HG03469 (cell line): ENCODE measurements at regions not wholly inside any gene's neighbourhood (a gene's known extent, or its start where the extent isn't known, plus 50 kb on each side); places are given as distances from the start of the nearest gene placed in this dataset.

ENCODE experiments used
- ATAC-seq: cut with Tn5 transposase; IDR thresholded peaks from one replicate; pipeline ENCODE4 v1.9.1; 2021; ENCODE audit warnings: mild to moderate bottlenecking, moderate library complexity, moderate number of reproducible peaks; ENCODE audit not compliant: unreplicated experiment

- ATAC-seq, result no peak
Observed at GRCh38 chr22:49721211-49721763, 106.4 kb downstream of the BRD1 start.

DNA sequence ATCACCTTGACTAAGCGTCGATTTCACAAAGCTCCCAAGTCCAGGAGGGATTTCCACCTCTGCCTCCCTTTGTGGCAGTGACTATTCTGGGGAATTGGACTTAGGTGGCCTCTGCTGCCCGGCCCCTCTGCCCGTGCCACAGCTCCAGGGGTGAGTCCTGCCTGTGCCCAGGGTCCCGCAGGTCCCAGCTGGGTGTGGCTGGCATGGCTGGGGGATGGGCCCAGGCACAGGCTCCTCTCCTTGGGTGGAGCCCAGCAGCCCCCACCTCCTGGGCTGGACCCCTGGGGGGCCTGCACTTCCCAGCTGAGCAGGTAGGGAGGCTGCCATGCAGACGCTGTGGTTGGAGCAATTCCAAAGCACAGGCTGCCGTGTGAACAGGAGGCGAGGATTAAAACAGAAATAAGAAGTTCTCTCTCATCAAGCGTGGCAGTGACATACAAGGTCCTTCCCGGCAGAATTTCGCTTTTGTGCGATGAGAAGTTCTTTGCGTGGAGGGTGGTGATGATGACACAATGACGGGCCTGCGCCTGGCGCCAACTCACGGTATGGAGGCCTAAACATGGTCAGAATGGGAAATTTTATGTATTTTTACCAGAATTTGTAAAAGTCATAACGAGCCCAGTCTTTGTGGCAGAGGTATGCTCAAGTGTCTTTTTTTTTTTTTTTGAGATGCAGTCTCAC lies 107.3 kb downstream of the BRD1 start:
- no peak for ATAC-seq

DNA sequence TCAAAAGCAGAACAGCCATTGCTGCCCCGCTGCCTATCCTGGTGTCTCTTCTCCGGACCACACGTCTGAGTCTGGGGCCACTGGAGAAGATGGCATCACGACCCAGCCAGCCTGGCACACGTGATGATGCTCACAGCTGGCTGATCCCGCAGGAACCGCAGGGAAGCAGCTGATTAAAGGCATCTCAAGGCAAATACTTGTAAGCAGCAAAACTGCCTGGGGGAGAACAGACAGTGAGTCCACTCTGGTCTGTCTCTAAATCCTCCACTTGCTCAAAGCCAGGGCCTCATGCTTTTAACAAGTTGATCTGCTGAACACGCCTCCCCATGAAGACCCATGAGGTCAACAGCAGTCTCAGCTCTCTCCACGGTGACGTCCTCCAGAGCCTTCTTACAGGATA lies 108.6 kb downstream of the BRD1 start:
- ATAC-seq, result no peak

- no peak for ATAC-seq
Observed at GRCh38 chr22:49718396-49718795, 109.3 kb downstream of the BRD1 start.

- ATAC-seq, result no peak
Observed at GRCh38 chr22:49717322-49717919, 110.3 kb downstream of the BRD1 start.

DNA sequence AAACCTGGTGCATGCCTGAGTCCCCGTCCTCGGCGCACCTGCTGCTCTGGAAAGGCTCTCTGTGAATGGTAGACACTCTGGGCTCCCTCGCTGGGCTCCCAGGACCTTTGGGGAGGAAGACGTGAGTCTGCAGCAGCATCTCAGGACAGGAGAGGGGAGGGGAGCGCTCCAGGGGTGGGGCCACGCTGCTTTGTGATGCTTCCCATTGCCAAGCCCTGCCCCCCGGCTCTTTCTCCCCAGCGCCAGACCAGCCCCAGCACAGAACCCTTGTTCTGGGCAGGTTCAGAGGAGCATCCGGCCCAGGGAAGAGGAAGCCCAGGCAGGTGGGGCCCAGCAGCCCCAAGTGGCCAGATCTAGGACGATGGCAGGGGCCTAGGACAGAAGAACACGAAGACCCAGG lies 111.2 kb downstream of the BRD1 start:
- no peak for ATAC-seq

DNA sequence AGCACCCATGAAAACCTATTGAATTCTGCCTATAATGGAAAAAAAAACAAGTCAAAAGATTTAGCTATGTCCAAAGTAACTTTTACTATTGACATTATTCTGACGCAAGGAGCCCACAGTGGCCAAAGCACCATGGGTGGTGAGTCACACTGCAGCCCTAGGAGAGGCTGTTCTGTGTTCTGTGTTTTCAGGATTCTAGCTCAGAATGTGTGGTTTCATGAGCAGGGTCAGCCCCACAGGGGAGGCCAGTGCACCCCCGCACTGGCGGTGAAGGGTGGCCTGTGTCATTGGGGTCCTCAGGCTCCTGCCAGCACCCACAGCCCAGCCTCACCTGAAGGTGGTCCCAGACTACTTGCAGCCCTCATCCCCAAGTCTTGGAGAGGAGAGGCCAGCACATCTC lies 112.2 kb downstream of the BRD1 start:
- no peak for ATAC-seq

DNA sequence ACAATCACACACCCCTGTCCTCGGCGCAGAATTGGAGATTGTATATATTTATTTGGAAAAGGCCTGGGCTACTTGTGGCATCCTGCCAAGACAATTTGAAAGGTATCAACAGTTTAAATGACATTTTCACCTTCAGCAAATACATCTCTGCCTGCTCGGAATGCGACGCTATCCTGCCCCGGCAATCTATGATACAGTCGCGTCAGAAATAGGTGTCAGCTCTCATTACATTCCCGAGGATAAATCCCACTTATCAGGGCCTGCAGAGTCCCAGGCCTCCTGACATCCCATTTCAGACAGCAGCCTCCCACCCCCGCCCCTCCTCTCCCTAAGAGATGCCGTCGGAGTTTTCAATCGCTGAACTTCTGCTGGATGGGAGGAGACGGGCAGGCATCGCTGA lies 114.7 kb downstream of the BRD1 start:
- no peak for ATAC-seq

DNA sequence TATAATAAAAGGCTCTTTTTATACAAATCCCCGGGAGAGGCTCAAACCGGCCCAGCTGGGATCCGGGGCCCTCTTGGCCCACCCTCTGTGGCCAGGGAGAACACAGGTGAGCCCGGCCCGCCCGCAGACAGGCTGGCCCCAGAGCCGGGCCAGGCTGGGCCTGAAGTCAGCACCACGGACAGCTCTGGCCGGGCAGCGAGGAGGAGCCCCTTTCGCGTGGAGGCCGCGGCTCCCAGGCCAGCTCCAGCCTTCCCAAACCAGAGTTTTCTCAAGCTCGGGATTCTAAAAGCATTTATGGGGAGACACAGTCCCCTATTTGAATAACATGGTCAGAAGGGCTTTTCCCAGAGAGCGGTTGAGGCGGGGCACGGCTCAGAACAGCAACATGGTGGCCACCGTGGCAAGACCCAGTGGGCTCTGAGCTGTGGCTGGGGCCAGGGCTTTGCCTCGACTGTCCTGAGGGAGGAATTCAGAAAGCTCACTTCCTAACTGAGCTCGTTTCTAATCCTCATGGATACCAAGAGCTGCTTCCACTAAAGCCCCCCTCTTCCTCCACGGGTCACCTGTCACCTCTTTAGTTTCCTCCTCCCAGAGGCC lies 115.4 kb downstream of the BRD1 start:
- no peak for ATAC-seq

DNA sequence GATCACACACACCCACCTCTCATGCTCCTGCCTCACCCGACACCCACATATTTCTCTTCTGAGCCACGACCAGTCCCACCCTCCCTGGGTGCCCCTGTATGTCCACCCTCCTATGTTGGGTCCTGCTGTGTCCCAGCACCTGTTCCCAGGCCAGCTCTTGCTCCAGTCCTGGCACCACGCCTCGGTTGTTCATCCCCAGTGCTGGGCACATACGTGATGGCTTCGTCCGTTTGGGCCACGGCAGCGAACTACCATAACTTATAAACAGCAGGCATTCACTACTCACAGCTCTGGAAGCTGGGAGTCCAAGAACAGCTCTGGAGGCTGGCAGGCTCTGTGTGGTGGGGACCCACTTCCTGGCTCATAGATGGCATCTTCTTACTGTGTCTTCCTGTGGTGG lies 116.9 kb downstream of the BRD1 start:
- ATAC-seq, result no peak

GRCh38 chr22:49709464-49709863 lies 118.2 kb downstream of the BRD1 start:
- no peak for ATAC-seq

DNA sequence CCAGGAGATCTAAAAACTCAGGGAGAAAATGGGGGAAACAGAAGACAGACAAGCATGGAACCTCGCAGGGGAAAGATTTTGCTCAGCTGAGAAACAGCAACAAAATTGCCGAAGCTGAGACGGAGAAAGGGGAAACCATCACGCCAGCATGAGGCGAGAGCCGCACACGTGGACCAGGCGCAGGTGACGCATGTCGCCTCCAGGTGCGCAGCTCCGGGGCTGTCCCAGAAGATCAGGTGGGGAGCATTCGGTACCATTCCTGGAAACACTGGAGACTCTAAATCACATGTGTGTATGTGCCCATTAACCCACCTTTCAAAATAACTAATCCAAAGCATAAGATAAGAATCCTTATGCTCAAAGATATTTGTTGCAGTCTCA lies 121.7 kb downstream of the BRD1 start:
- no peak for ATAC-seq

- ATAC-seq, result no peak
Observed at GRCh38 chr22:49705216-49705971, 122.3 kb downstream of the BRD1 start.

- ATAC-seq, result no peak
Observed at GRCh38 chr22:49704345-49705215, 123.1 kb downstream of the BRD1 start.

DNA sequence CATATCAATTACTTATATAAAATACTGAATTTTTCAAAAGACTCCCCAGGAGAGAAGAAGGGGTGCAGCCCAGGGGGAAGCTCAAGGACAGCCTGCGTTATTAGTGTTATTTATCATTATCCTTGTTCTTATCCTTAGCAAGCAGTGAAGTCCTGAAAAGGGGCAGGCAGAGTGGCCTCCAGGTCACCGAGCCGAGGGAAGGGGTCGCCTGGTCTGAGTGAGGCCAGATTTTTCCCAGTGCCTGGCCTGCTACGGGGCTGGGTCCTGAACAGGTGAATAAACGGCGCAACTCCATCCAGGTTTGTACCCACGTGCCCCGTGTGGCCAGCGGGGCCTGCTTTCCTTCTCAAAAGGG lies 123.7 kb downstream of the BRD1 start:
- no peak for ATAC-seq

GRCh38 chr22:49703505-49703904 lies 124.2 kb downstream of the BRD1 start:
- ATAC-seq, result no peak

GRCh38 chr22:49702068-49702397 lies 125.6 kb downstream of the BRD1 start:
- no peak for ATAC-seq

DNA sequence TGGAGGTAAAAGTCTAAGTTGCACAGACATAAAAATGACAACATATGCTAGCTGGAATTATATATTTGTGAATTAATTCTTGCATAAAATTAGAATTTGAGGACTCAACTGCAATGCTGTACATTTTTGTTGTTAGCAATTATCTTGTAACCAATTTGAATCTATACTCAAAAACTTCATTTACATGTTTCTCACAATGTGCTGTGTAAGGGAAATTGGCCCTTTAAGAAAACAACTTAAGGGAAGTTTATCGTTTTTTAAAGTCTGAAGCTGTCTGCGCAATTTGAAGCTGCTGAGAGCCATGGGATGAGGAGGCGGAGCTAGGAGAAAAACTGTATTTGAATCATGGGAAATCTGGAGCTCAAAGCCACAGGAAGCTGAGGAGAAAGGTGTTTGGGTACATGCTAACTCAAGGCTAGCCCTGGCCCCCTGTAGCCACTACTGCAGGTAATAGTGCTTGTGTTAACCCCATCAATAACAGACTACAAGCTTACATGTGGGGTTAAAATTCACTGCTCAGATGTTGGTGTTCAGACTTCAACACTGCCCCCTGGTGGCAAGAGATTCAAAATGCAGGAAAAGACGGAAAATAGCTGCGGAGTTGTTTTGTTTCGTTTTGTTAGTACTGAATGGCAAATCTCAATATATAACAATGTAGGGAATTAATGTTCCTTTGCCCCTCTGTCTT lies 126.1 kb downstream of the BRD1 start:
- ATAC-seq, result no peak

DNA sequence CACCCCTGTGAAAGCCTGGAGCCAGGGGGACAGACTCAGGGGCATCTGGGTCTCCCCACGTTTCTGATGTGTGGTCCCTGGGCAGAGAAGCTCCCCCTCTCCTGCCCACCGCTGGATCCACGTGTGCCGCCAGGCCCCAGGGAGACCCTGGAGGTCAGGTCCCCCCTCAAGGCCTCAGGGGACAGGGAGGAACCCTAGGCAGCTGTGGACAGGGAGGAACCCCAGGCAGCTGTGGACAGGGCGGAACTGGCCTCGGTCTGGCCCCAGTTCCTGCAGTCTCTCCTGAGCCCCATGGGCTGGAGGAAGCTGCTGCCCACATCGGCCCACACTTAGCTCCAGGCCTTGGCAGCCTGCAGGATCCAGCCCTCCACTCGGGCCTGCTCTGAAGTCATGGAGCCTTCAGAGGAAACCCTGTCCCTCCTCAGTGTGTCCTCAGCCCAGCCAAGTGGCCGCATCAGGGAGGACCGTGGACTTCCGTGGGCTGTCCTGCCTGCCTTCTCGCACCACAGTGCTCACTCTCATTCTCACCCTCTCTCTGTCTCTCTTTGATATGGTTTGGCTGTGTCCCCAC lies 127.7 kb downstream of the BRD1 start:
- ATAC-seq, result no peak

DNA sequence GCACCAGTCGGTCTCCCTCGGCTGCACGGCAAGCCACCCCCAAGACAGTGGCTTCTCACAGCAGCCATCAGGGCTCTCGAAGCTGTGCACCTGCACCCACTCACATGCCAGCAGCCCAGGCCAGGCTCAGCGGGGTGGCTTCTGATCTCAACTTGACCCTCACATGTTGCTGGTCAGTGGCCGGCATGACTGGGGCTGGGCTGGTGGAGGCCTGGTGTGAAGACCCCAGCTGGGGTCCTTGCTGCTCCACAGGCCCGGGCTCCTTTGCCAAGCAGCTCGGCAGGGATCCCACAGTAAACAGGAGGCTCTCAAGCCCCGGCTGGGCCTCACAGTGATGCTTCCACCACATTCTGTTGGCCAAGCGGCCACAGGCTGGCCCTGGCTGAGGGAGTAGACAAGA lies 128.2 kb downstream of the BRD1 start:
- no peak for ATAC-seq
